Activated naive CD8-positive, alpha-beta T cell treated with anti-CD3 and anti-CD28 coated beads, Interleukin-2, amount 10 ng/mL, durations not matched to agents 7 days and 5 days (primary cell): ENCODE measurements at regions not wholly inside any gene's neighbourhood (a gene's known extent, or its start where the extent isn't known, plus 50 kb on each side); places are given as distances from the start of the nearest gene placed in this dataset.

Source experiments
- ATAC-seq: fragments of 150-1000 bp; cut with Tn5 transposase; one replicate; pipeline ENCODE4 v1.10.0; 2021; ENCODE audit warnings: low read depth, moderate library complexity
- POLR2A ChIA-PET: fragments of 350-600 bp; sonication (Branson Sonifier 250); formaldehyde crosslinking; loops from one replicate; lab custom pipeline; 2021; ENCODE audit warnings: antibody characterized with exemption; lab: Charles Lee
- DNase-seq: peaks from one replicate; pipeline ENCODE4 v3.0.0; 2021
- H3K27ac Mint-ChIP-seq: one replicate; pipeline ENCODE4 v1.8.0; 2022; ENCODE audit warnings: mild to moderate bottlenecking, mixed read lengths
- H3K27me3 Mint-ChIP-seq: one replicate; pipeline ENCODE4 v1.8.0; 2022; ENCODE audit warnings: mild to moderate bottlenecking, moderate library complexity, mixed read lengths
- H3K36me3 Mint-ChIP-seq: one replicate; pipeline ENCODE4 v1.8.0; 2021; ENCODE audit warnings: mild to moderate bottlenecking, mixed read lengths
- H3K4me1 Mint-ChIP-seq: one replicate; pipeline ENCODE4 v1.8.0; 2021; ENCODE audit warnings: mixed read lengths
- H3K4me3 Mint-ChIP-seq: one replicate; pipeline ENCODE4 v1.8.0; 2022; ENCODE audit warnings: mild to moderate bottlenecking, moderate library complexity, mixed read lengths
- H3K9me3 Mint-ChIP-seq: one replicate; pipeline ENCODE4 v1.8.0; 2021; ENCODE audit warnings: mixed read lengths

- peaks cover 4% of the 10 kb centered on the region for H3K27me3 Mint-ChIP-seq
- DNase-seq = no peak
- H3K36me3 Mint-ChIP-seq = no peaks in the 10 kb centered on the region
- H3K27ac Mint-ChIP-seq = no peak overlapping the region
- H3K4me1 Mint-ChIP-seq = no peaks in the 10 kb centered on the region
- no peak overlapping the region for H3K4me3 Mint-ChIP-seq
- POLR2A ChIA-PET = no interaction called here
- no peak for ATAC-seq
- H3K9me3 Mint-ChIP-seq = peaks cover 8% of the 10 kb centered on the region
Observed at GRCh38 chr21:39025198-39025597, 158.1 kb downstream of the PSMG1 start.

- Mint-ChIP-seq H3K4me3 (no peak overlapping the region), H3K4me1 (no peaks in the 10 kb centered on the region), H3K36me3 (no peaks in the 10 kb centered on the region), H3K27me3 (peaks cover 4% of the 10 kb centered on the region), H3K9me3 (peaks cover 8% of the 10 kb centered on the region), H3K27ac (no peak overlapping the region)
- DNase-seq (no peak), ATAC-seq (no peak)
- POLR2A ChIA-PET = no interaction called here
Observed at GRCh38 chr21:39024538-39024937, 158.7 kb downstream of the PSMG1 start.

- DNase-seq (no peak), ATAC-seq (no peak)
- Mint-ChIP-seq H3K4me1 (no peaks in the 10 kb centered on the region), H3K36me3 (no peaks in the 10 kb centered on the region), H3K9me3 (peaks cover 8% of the 10 kb centered on the region), H3K4me3 (no peak overlapping the region), H3K27me3 (peaks cover 3% of the 10 kb centered on the region), H3K27ac (no peak overlapping the region)
- POLR2A ChIA-PET = no interaction called here
Observed at GRCh38 chr21:39022863-39023693, 160.2 kb downstream of the PSMG1 start.

GRCh38 chr21:39022466-39022862, 160.8 kb downstream of the PSMG1 start:
- ATAC-seq (no peak), DNase-seq (no peak)
- peaks cover 8% of the 10 kb centered on the region for H3K9me3 Mint-ChIP-seq
- no peaks in the 10 kb centered on the region for H3K4me1 Mint-ChIP-seq
- no peak overlapping the region for H3K27ac Mint-ChIP-seq
- H3K27me3 Mint-ChIP-seq = peaks cover 3% of the 10 kb centered on the region
- H3K4me3 Mint-ChIP-seq = no peak overlapping the region
- POLR2A ChIA-PET = no interaction called here
- H3K36me3 Mint-ChIP-seq = no peaks in the 10 kb centered on the region

GRCh38 chr21:39022035-39022434, 161.2 kb downstream of the PSMG1 start:
- Mint-ChIP-seq H3K27me3 (peaks cover 3% of the 10 kb centered on the region), H3K4me3 (no peak overlapping the region), H3K9me3 (peaks cover 8% of the 10 kb centered on the region), H3K27ac (no peak overlapping the region), H3K36me3 (no peaks in the 10 kb centered on the region), H3K4me1 (peaks cover 1% of the 10 kb centered on the region)
- POLR2A ChIA-PET = no interaction called here
- ATAC-seq = no peak
- no peak for DNase-seq

DNA sequence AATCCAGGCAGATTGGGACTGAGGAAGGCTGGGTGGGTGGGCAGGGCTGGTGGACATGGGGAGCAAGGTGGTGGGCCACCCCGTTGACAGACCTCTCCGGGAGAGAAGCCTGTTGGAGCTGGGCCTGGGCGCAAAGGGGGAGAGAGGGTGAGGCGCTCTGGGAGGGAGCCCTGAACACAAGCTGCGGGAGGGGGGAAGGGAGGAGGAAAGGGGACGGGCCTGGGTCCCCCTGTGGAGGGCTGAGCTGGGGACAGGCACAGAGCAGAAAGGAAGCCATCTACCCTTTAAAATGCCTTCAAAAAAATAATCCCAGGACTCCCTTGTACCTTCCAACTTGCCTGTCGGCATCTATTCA, 161.8 kb downstream of the PSMG1 start:
- Mint-ChIP-seq H3K27me3 (peaks cover 3% of the 10 kb centered on the region), H3K4me3 (no peak overlapping the region), H3K9me3 (peaks cover 8% of the 10 kb centered on the region), H3K4me1 (peaks cover 5% of the 10 kb centered on the region), H3K27ac (no peak overlapping the region), H3K36me3 (no peaks in the 10 kb centered on the region)
- ATAC-seq (no peak), DNase-seq (no peak)
- POLR2A ChIA-PET = no interaction called here

DNA sequence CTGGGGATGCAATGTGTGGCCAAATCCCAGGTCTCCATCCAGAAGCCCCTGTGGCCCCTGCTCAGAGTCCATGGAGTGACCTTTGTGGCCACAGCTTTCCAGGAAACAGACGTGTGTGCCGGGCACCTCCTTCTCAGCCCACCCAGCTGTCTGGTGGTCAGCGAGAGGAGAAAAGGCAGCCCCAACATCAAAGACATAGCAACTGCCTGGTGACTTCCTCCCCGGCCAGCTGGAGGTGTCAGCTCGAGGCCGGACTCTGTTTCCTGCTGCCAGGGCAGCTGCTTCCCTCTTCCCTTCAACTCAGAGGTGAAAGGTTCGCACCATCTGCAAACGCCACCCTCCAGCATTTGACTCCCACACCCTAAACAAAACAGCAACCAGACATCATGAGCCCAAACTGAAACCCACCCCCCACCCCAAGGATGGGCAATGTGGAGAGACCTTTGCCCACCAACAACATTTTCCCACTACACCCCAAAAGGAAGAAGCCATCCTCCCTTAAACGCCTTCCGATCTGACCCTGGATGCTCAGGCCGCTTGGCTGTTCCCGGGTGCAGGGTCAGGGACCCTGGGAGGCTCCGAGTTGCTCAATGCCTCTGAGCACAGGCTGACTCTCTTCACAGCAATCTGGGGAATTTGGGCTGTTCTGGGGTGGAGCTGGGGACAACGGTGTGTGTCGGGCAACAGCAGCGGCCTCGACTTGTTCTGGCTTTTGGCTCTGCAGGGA, 162.3 kb downstream of the PSMG1 start:
- ATAC-seq = no peak
- no peak overlapping the region for H3K4me3 Mint-ChIP-seq
- no peak for DNase-seq
- no peak overlapping the region for H3K27ac Mint-ChIP-seq
- H3K4me1 Mint-ChIP-seq = peaks cover 5% of the 10 kb centered on the region
- peaks cover 3% of the 10 kb centered on the region for H3K27me3 Mint-ChIP-seq
- H3K36me3 Mint-ChIP-seq = no peaks in the 10 kb centered on the region
- POLR2A ChIA-PET = no interaction called here
- peaks cover 7% of the 10 kb centered on the region for H3K9me3 Mint-ChIP-seq

DNA sequence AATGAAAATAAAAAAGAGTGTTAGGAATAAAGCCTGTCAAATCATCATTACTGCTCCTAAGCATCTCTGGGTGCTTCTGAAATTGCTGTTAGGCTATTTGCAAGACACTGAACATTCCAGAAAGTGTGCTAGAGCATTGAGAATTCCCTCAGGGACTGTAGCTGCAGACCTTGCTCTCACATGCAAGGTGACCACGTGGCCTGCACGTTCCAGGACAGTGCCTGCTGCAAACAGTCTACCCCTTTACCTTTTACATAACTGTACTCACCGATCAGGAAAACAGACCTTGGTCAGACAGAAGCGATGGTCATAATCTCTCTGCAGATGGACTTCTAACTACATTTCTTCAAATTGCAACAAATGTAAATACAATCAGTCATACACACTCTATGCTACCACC, 164.5 kb downstream of the PSMG1 start:
- Mint-ChIP-seq H3K4me3 (no peak overlapping the region), H3K27ac (no peak overlapping the region), H3K36me3 (no peaks in the 10 kb centered on the region), H3K27me3 (peaks cover 3% of the 10 kb centered on the region), H3K9me3 (no peaks in the 10 kb centered on the region), H3K4me1 (peaks cover 5% of the 10 kb centered on the region)
- ATAC-seq = no peak
- POLR2A ChIA-PET = no interaction called here
- no peak for DNase-seq

DNA sequence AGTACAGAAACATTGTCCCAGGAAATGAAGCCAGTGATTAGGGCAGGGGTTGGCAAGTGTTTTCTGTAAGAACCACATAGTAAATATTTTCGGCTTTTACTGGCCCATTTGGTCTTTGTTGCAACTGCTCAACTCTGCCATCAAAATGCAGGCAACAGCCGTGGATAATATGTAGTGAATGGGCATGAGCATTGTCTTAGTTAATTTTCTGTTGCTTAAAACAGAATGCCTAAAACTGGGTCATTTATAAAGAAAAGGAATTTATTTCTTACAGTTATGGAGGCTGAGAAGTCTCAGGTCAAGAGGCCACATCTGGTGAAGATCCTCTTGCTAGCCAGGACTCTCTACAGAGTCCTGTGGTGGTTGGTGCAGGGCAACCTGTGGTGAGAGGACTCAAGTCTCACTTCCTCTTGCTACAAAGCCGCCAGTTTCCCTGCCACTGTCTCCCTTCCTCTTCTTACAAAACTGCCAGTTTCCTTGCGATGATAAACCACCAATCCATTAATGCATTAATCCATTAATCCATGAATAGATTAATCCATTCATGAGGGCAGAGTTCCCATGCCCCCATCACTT, 166.4 kb downstream of the PSMG1 start:
- Mint-ChIP-seq H3K9me3 (no peaks in the 10 kb centered on the region), H3K4me1 (peaks cover 5% of the 10 kb centered on the region), H3K36me3 (no peaks in the 10 kb centered on the region), H3K27me3 (peaks cover 3% of the 10 kb centered on the region), H3K27ac (no peak overlapping the region), H3K4me3 (no peak overlapping the region)
- ATAC-seq = no peak
- DNase-seq = no peak
- POLR2A ChIA-PET = no interaction called here

GRCh38 chr21:39014747-39015146, 168.5 kb downstream of the PSMG1 start:
- ATAC-seq = no peak
- no peaks in the 10 kb centered on the region for H3K9me3 Mint-ChIP-seq
- peaks cover 3% of the 10 kb centered on the region for H3K27me3 Mint-ChIP-seq
- DNase-seq = no peak
- no peaks in the 10 kb centered on the region for H3K36me3 Mint-ChIP-seq
- H3K4me3 Mint-ChIP-seq = no peak overlapping the region
- H3K4me1 Mint-ChIP-seq = peaks cover 5% of the 10 kb centered on the region
- no peak overlapping the region for H3K27ac Mint-ChIP-seq
- POLR2A ChIA-PET = no interaction called here

DNA sequence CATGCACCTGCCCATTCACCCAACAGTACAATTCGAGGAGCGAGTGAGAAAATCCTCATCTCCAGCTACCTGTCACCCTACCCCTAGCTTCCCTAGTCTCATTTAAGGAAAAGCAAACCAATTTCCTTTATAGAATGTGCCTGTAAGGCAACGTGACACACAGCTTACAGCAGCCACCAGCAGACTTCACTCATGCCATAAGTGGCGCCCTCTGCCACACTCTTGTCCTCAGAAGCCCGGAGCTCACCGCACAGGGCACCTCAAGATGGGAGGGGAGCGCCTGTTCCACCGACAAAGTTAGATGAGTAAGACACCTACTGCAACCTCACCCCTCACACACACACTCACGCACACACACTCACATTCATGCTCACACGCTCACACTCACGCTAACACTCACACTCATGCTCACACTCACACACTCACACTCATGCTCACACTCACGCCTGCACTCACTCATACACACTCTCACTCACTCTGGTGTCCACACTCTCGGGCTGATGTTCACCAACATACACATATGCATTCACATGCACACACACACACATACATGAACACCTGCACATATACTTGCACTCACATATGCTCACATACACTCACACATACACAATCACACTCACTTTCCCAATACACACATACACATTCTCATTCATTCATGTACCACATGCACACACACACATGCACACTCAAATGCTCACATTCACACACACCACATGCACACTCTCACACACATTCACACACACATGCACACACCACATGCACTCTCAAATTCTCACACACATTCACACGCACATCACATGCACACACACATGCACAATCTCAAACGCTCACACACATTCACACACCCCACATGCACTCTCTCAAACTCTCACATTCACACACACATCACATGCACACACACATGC, 170.7 kb downstream of the PSMG1 start:
- Mint-ChIP-seq H3K4me1 (peaks cover 5% of the 10 kb centered on the region), H3K36me3 (no peaks in the 10 kb centered on the region), H3K27me3 (no peaks in the 10 kb centered on the region), H3K9me3 (no peaks in the 10 kb centered on the region), H3K27ac (no peak overlapping the region), H3K4me3 (no peak overlapping the region)
- DNase-seq (no peak), ATAC-seq (no peak)
- POLR2A ChIA-PET = no interaction called here

DNA sequence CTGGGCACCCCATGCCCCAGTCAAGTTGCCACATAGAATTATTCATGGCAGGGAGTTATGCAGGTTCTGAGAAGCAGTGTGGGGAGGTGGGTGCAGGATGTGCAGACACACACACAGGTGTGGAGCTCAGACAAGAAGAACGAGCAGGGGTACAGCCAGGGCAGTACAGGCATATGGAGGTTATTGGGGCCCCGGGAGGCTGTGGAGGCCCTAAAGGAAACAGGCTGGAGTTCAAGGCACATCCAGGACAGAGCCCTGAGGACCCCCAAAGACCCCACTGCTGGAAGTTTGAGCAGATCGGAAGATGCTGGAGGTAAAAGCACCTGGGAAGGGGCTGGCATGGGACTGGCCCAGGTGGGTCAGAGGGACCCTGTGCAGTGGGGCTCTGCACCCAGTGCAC, 171.3 kb downstream of the PSMG1 start:
- DNase-seq (no peak), ATAC-seq (no peak)
- Mint-ChIP-seq H3K27ac (no peak overlapping the region), H3K4me3 (no peak overlapping the region), H3K4me1 (peaks cover 2% of the 10 kb centered on the region), H3K36me3 (no peaks in the 10 kb centered on the region), H3K9me3 (no peaks in the 10 kb centered on the region), H3K27me3 (peaks cover 4% of the 10 kb centered on the region)
- POLR2A ChIA-PET = no interaction called here
